Uterus (tissue), 3 donors: ENCODE measurements at regions not wholly inside any gene's neighbourhood (a gene's known extent, or its start where the extent isn't known, plus 50 kb on each side); places are given as distances from the start of the nearest gene placed in this dataset.

Source experiments
- DNase-seq, 2 donors: peaks; one replicate each; pipeline ENCODE4 v3.0.0-alpha.2; 2019 to 2020
- H3K27ac ChIP-seq, 2 donors: fragments of 200-600 bp; sonication (generic); 1 replicate in 1 of 2; 2 replicates in 1 of 2; pipeline ENCODE4 v1.5.1; 2016 to 2018
- H3K27me3 ChIP-seq, 2 donors: fragments of 200-600 bp; sonication (generic); one replicate each; pipeline ENCODE4 v1.5.1; 2018 to 2019; ENCODE audit warnings: control low read depth in 1 of 2
- H3K36me3 ChIP-seq, 2 donors: fragments of 200-600 bp; sonication (generic); one replicate each; pipeline ENCODE4 v1.5.1; 2019; ENCODE audit warnings: control low read depth in 1 of 2
- H3K4me1 ChIP-seq, 2 donors: fragments of 200-600 bp; sonication (generic); one replicate each; pipeline ENCODE4 v1.5.1; 2018 to 2019; ENCODE audit warnings: control low read depth in 1 of 2
- H3K4me3 ChIP-seq, 2 donors: fragments of 200-600 bp; sonication (generic); 1 replicate in 1 of 2; 2 replicates in 1 of 2; pipeline ENCODE4 v1.5.1; 2018 to 2019; ENCODE audit warnings: mild to moderate bottlenecking in 1 of 2
- H3K9me3 ChIP-seq, 2 donors: fragments of 200-600 bp; sonication (generic); one replicate each; pipeline ENCODE4 v1.5.1; 2019; ENCODE audit warnings: control low read depth in 1 of 2
- POLR2A ChIP-seq, 2 donors: fragments of 450-650 bp; IDR thresholded peaks; one replicate each; pipeline ENCODE4 v1.6.1; 2016; ENCODE audit warnings: antibody characterized with exemption in 2 of 2, mild to moderate bottlenecking in 1 of 2, moderate library complexity in 1 of 2
- intact Hi-C: fragments of 100-400 bp; cut with DNase I; formaldehyde crosslinking; loops from one replicate; pipeline ENCODE4 v1.15.1; 2023; ENCODE audit warnings: low total_unique reads
- TF ChIP-seq, protein P1 (sequence below), 4 experiments: fragments of 200-600 bp in 2 of 4; fragments of 450-650 bp in 2 of 4; sonication (generic) in 2 of 4; IDR thresholded peaks; one replicate each; pipeline ENCODE4 v1.5.1; 2016 to 2019; ENCODE audit warnings: antibody characterized with exemption in 4 of 4, mild to moderate bottlenecking in 2 of 4, moderate library complexity in 1 of 4
- donor health status: DM: yes; HTN: yes; CAD: no.

DNA sequence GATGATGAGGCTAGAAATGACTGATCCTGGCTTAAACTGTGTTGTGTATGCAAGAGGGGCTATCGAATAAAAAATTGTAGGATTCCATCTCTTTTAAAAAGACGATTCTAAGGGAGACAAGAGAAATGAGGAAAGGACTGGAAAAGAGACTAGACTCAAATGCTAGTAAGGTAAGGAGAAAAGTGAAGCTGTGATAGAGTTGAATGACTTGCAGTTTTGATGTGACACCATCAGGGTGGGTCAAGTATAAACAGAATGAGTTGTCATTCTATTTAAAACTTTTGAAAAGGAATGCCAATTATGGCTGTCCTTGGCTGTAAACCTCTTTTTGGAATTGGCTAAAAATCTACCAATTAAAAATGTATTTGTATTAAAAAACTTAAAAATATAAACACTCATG lies 184.5 kb upstream of the PHF14 start:
- H3K4me3 ChIP-seq = no peak overlapping the region
- H3K4me1 ChIP-seq = no peaks in the 10 kb centered on the region
- no peak for DNase-seq
- TF ChIP-seq, protein P1, sequence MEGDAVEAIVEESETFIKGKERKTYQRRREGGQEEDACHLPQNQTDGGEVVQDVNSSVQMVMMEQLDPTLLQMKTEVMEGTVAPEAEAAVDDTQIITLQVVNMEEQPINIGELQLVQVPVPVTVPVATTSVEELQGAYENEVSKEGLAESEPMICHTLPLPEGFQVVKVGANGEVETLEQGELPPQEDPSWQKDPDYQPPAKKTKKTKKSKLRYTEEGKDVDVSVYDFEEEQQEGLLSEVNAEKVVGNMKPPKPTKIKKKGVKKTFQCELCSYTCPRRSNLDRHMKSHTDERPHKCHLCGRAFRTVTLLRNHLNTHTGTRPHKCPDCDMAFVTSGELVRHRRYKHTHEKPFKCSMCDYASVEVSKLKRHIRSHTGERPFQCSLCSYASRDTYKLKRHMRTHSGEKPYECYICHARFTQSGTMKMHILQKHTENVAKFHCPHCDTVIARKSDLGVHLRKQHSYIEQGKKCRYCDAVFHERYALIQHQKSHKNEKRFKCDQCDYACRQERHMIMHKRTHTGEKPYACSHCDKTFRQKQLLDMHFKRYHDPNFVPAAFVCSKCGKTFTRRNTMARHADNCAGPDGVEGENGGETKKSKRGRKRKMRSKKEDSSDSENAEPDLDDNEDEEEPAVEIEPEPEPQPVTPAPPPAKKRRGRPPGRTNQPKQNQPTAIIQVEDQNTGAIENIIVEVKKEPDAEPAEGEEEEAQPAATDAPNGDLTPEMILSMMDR (IDR thresholded peaks at IDR 0.05) = no peak
- no peak for TF ChIP-seq POLR2A (IDR thresholded peaks at IDR 0.05)
- H3K27me3 ChIP-seq = no peaks in the 10 kb centered on the region
- intact Hi-C loops = no loop called here
- no peaks in the 10 kb centered on the region for H3K9me3 ChIP-seq
- H3K27ac ChIP-seq = no peak overlapping the region
- no peaks in the 10 kb centered on the region for H3K36me3 ChIP-seq

DNA sequence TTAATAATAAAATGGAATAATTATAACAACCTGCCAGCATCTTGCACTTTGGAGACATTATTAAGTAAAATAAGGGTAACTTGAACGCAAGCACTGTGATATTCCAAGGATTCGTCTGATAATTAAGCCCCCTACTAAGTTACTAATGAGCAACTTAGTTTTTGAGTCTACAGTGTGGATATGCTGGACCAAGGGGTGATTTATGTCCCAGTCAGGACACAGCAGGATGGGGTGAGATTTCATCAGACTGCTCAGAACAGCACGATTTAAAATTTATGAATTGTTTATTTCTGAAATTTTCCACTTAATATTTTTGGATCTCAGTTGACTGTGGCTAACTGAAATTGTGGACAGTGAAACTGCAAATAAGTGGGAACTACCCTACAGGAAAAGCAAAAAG lies 182.8 kb upstream of the PHF14 start:
- intact Hi-C loops = no loop called here
- TF ChIP-seq POLR2A (IDR thresholded peaks at IDR 0.05) = no peak
- TF ChIP-seq, protein P1 (IDR thresholded peaks at IDR 0.05) = no peak
- DNase-seq = no peak

DNA sequence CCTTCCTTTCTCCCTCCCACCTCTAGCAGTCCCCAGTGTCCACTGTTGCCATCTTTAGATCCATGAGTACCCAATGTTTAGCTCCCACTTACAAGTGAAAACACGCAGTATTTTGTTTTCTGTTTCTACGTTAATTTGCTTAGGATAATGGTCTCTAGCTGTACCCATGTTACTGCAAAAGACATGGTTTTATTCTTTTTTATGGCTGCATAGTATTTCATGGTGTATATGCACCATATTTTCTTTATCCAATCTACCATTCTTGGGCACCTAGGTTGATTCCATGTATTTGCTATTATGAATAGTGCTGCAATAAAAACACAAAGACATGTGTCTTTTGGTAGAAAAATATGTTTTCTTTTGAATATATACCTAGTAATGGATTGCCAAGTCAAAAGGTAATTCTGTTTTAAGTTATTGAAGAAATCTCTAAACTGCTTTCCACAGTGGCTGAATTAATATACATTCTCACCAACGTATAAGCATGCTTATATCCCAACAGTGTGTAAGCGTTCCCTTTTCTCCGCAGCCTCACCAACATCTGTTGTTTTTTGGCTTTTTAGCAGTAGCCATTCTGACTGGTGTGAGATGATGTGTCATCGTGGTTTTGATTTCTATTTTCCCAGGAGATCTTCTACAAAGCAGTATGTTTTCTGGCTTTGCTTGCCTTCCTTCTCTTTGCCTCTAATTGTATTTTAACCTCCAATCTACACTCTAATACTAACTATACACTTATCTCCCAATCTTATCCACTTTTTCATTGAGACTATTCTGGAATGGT lies 179.5 kb upstream of the PHF14 start:
- H3K4me1 ChIP-seq = no peaks in the 10 kb centered on the region
- H3K27me3 ChIP-seq = no peaks in the 10 kb centered on the region
- no peak for DNase-seq
- H3K27ac ChIP-seq = no peak overlapping the region
- TF ChIP-seq POLR2A (IDR thresholded peaks at IDR 0.05) = no peak
- TF ChIP-seq, protein P1 (IDR thresholded peaks at IDR 0.05) = no peak
- no peaks in the 10 kb centered on the region for H3K36me3 ChIP-seq
- intact Hi-C loops = no loop called here
- no peak overlapping the region for H3K4me3 ChIP-seq
- no peaks in the 10 kb centered on the region for H3K9me3 ChIP-seq

More for the DNA sequence above, 182.8 kb upstream of the PHF14 start:
- Histone ChIP-seq H3K36me3 (no peaks in the 10 kb centered on the region), H3K4me1 (no peaks in the 10 kb centered on the region), H3K27ac (no peak overlapping the region), H3K27me3 (no peaks in the 10 kb centered on the region), H3K4me3 (no peak overlapping the region), H3K9me3 (no peaks in the 10 kb centered on the region)

GRCh38 chr7:10797157-10797556 lies 176.5 kb upstream of the PHF14 start:
- intact Hi-C loops = no loop called here
- TF ChIP-seq, protein P1 (IDR thresholded peaks at IDR 0.05) = no peak
- no peak for TF ChIP-seq POLR2A (IDR thresholded peaks at IDR 0.05)
- Histone ChIP-seq H3K4me1 (no peaks in the 10 kb centered on the region), H3K9me3 (no peaks in the 10 kb centered on the region), H3K27ac (no peak overlapping the region), H3K27me3 (no peaks in the 10 kb centered on the region), H3K4me3 (no peak overlapping the region), H3K36me3 (no peaks in the 10 kb centered on the region)
- no peak for DNase-seq

- no peak for DNase-seq
- Histone ChIP-seq H3K4me1 (no peaks in the 10 kb centered on the region), H3K4me3 (no peak overlapping the region), H3K27me3 (no peaks in the 10 kb centered on the region), H3K9me3 (no peaks in the 10 kb centered on the region), H3K36me3 (no peaks in the 10 kb centered on the region), H3K27ac (no peak overlapping the region)
- intact Hi-C loops = no loop called here
- TF ChIP-seq, protein P1 (IDR thresholded peaks at IDR 0.05) = no peak
- TF ChIP-seq POLR2A (IDR thresholded peaks at IDR 0.05) = no peak
Measured at GRCh38 chr7:10798044-10798443, 175.6 kb upstream of the PHF14 start.
